ENCODE measurements at regions not wholly inside any gene's neighbourhood (a gene's known extent, or its start where the extent isn't known, plus 50 kb on each side); places are given as distances from the start of the nearest gene placed in this dataset.

DNA sequence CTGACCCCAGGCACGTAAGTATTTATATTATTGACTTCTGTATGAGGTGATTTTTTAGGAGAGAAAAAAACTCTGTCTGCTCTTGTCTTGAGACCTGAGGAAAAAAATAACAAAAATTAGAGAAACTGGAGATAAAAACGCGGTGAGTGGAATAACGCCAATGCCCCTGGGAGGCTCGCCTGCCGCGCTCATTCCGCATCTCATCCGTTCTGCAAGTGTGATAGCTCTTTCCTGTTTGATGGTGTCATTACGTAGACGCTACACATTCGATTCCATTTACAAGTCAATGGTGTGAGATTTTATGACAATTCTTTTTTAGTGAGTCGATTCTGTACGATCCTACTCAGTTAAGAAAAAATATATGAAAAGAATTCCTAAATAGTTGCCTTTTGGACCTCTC lies 194.3 kb upstream of the SMIM21 start:
- no peaks in the 10 kb centered on the region for H3K36me3 ChIP-seq (ENCODE audit: control insufficient read depth, insufficient read depth, low read length)
- H3K9me3 ChIP-seq (ENCODE audit: control insufficient read depth, low read length) = no peaks in the 10 kb centered on the region
- no peak overlapping the region for H3K4me3 ChIP-seq (ENCODE audit: low read depth, low read length)
- H3K79me2 ChIP-seq = no peaks in the 10 kb centered on the region
- H2AFZ ChIP-seq = no peak overlapping the region
- H3K27ac ChIP-seq = no peak overlapping the region
- H3K4me1 ChIP-seq = no peaks in the 10 kb centered on the region
- no peaks in the 10 kb centered on the region for H3K27me3 ChIP-seq (ENCODE audit: control insufficient read depth, insufficient read depth, low read length)
- H3K4me2 ChIP-seq (ENCODE audit: low read length) = no peak overlapping the region
- TF ChIP-seq, protein P1, sequence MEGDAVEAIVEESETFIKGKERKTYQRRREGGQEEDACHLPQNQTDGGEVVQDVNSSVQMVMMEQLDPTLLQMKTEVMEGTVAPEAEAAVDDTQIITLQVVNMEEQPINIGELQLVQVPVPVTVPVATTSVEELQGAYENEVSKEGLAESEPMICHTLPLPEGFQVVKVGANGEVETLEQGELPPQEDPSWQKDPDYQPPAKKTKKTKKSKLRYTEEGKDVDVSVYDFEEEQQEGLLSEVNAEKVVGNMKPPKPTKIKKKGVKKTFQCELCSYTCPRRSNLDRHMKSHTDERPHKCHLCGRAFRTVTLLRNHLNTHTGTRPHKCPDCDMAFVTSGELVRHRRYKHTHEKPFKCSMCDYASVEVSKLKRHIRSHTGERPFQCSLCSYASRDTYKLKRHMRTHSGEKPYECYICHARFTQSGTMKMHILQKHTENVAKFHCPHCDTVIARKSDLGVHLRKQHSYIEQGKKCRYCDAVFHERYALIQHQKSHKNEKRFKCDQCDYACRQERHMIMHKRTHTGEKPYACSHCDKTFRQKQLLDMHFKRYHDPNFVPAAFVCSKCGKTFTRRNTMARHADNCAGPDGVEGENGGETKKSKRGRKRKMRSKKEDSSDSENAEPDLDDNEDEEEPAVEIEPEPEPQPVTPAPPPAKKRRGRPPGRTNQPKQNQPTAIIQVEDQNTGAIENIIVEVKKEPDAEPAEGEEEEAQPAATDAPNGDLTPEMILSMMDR (IDR thresholded peaks at IDR 0.05) = no peak
- no peak overlapping the region for H3K9ac ChIP-seq

DNA sequence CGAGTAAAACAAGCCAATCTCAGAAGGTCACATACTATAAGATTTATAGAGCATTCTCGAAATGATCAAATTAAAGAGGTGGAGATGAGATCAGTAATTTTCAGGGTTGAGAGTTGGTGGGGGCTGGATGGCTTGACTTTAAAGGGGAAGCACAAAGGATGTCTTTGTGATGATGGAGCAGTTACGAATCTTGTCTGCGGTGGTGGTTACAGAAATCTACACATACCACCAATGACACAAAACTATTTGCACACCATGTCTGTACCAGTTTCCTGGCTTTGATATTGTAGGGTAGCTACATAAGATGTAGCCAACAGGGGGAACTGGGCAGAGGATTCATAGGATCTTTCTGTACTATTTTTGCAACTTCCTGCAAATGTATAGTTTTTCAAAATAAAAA lies 190.6 kb upstream of the SMIM21 start:
- Histone ChIP-seq H3K9ac (no peak overlapping the region), H3K4me1 (no peaks in the 10 kb centered on the region), H3K9me3 (ENCODE audit: control insufficient read depth, low read length) (no peaks in the 10 kb centered on the region), H3K27me3 (ENCODE audit: control insufficient read depth, insufficient read depth, low read length) (no peaks in the 10 kb centered on the region), H3K4me3 (ENCODE audit: low read depth, low read length) (no peak overlapping the region), H3K27ac (no peak overlapping the region), H3K4me2 (ENCODE audit: low read length) (no peak overlapping the region), H3K36me3 (ENCODE audit: control insufficient read depth, insufficient read depth, low read length) (no peaks in the 10 kb centered on the region), H3K79me2 (no peaks in the 10 kb centered on the region), H2AFZ (no peak overlapping the region)
- TF ChIP-seq, protein P1 (IDR thresholded peaks at IDR 0.05) = no peak

DNA sequence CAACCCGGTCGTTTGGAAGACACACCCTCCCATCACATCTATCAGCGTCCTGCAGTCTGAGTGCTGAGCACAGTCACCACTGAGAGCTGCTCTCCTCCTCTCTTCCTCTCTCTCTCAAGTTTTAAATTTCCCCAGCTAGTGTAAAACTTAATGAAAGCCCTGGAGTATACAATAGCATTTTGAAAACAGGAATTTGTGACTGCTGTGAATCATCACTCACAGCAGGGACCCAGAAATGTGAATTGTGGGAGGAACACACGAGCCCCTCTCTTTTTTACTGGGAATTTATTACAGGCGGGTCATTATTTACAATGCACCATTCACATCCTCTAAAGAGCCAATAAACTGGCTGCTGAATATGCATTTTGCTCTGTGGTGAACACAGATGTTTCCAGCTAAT lies 185.0 kb upstream of the SMIM21 start:
- Histone ChIP-seq H3K4me2 (ENCODE audit: low read length) (no peak overlapping the region), H3K27me3 (ENCODE audit: control insufficient read depth, insufficient read depth, low read length) (no peaks in the 10 kb centered on the region), H3K9me3 (ENCODE audit: control insufficient read depth, low read length) (no peaks in the 10 kb centered on the region), H3K36me3 (ENCODE audit: control insufficient read depth, insufficient read depth, low read length) (no peaks in the 10 kb centered on the region), H3K4me1 (no peaks in the 10 kb centered on the region), H2AFZ (no peak overlapping the region), H3K27ac (no peak overlapping the region), H3K4me3 (ENCODE audit: low read depth, low read length) (no peak overlapping the region), H3K9ac (no peak overlapping the region), H3K79me2 (no peaks in the 10 kb centered on the region)
- TF ChIP-seq, protein P1 (IDR thresholded peaks at IDR 0.05) = no peak

DNA sequence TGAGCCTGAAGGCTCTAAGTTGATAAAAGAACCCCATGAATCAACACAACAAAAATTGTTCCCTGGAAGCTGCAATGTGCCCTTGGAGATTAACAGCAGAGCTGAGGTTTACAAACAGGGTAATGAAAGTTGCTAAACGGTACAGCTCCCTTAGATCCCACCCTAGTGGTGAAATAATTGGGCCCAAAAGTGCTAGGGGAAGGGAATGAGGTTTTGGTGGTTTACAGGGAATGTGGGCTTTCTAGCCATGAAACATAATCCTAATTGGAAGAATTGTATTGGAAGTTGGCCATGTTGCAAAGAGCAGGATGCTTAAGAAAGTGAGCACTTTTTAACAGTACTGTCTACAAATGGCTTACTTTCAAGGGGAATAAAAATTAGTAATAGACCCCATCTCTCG lies 180.2 kb upstream of the SMIM21 start:
- Histone ChIP-seq H2AFZ (no peak overlapping the region), H3K4me1 (no peaks in the 10 kb centered on the region), H3K27ac (no peak overlapping the region), H3K4me2 (ENCODE audit: low read length) (no peak overlapping the region), H3K79me2 (no peaks in the 10 kb centered on the region), H3K9me3 (ENCODE audit: control insufficient read depth, low read length) (no peaks in the 10 kb centered on the region), H3K9ac (no peak overlapping the region), H3K4me3 (ENCODE audit: low read depth, low read length) (no peak overlapping the region), H3K27me3 (ENCODE audit: control insufficient read depth, insufficient read depth, low read length) (no peaks in the 10 kb centered on the region), H3K36me3 (ENCODE audit: control insufficient read depth, insufficient read depth, low read length) (no peaks in the 10 kb centered on the region)
- TF ChIP-seq, protein P1 (IDR thresholded peaks at IDR 0.05) = no peak

DNA sequence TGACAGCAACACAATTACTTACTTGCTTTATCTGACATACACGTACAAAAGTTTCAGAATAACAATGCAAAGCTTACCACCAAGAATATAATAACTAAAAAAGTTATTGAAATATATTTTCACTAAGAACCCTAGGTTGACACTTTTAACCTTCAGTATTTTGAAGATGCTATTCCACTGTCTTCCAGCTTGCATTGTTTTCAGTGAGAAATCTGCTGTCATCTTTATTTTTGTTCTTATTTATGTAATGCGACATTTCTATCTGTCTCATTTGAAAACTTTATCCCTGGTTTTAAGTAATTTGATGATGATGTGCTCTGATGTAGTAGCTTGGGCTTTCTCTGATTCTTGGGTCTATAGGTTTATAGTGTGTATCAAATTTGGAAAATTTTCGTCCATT lies 165.0 kb upstream of the SMIM21 start:
- Histone ChIP-seq H3K79me2 (no peaks in the 10 kb centered on the region), H3K4me1 (no peaks in the 10 kb centered on the region), H3K36me3 (ENCODE audit: control insufficient read depth, insufficient read depth, low read length) (no peaks in the 10 kb centered on the region), H3K27me3 (ENCODE audit: control insufficient read depth, insufficient read depth, low read length) (no peaks in the 10 kb centered on the region), H2AFZ (no peak overlapping the region), H3K9ac (no peak overlapping the region), H3K9me3 (ENCODE audit: control insufficient read depth, low read length) (no peaks in the 10 kb centered on the region), H3K27ac (no peak overlapping the region), H3K4me3 (ENCODE audit: low read depth, low read length) (no peak overlapping the region), H3K4me2 (ENCODE audit: low read length) (no peak overlapping the region)
- TF ChIP-seq, protein P1 (IDR thresholded peaks at IDR 0.05) = no peak
